Pancreas (tissue), 10 donors: ENCODE measurements at regions not wholly inside any gene's neighbourhood (a gene's known extent, or its start where the extent isn't known, plus 50 kb on each side); places are given as distances from the start of the nearest gene placed in this dataset.
A peak's percentile ranks its signal among the peaks of the same experiment; 100 is the strongest.

Experiments used
- ATAC-seq, 4 donors: fragments of 200-7000 bp; cut with Tn5 transposase; one replicate each; pipeline versions ENCODE4 v1.8.0 to v1.9.1; 2020; ENCODE audit warnings: mild to moderate bottlenecking in 4 of 4, moderate library complexity in 4 of 4
- DNase-seq, 6 donors: peaks; one replicate each; pipeline ENCODE4 v3.0.0-alpha.2; 2020
- FAIRE-seq: peaks from 2 replicates; lab custom pipeline; 2012; peaks lifted over from hg19 to GRCh38; lab: Jason Lieb, UNC
- H3K27ac ChIP-seq, 4 donors: fragments of 200-600 bp; sonication (generic); 1 replicate in 3 of 4; 2 replicates in 1 of 4; pipeline versions ENCODE4 v1.5.0 to v1.8.0; 2020
- H3K27me3 ChIP-seq, 4 donors: fragments of 200-600 bp; one replicate each; pipeline ENCODE4 v1.8.0; 2021
- H3K36me3 ChIP-seq, 3 donors: fragments of 200-600 bp; sonication (generic) in 1 of 3; one replicate each; pipeline versions ENCODE4 v1.5.0 to v1.8.0; 2020 to 2021
- H3K4me1 ChIP-seq, 3 donors: fragments of 200-600 bp; one replicate each; pipeline ENCODE4 v1.8.0; 2021
- H3K4me3 ChIP-seq, 4 donors: fragments of 200-600 bp; sonication (generic) in 2 of 4; one replicate each; pipeline versions ENCODE4 v1.5.0 to v1.8.0; 2020 to 2021
- H3K9me3 ChIP-seq, 4 donors: fragments of 200-600 bp; one replicate each; pipeline ENCODE4 v1.8.0; 2021
- CTCF ChIP-seq, 4 donors: fragments of 200-600 bp; sonication (generic) in 3 of 4; IDR thresholded peaks; one replicate each; pipeline versions ENCODE4 v1.5.0 to v1.8.0; 2021; ENCODE audit warnings: antibody characterized with exemption in 4 of 4
- WGBS, 2 donors: extraction: QIAGEN DNeasy Blood & Tissue Kit; methylation state at CpG; one replicate each; pipeline ENCODE4 v1.1.7; 2013; 5-methylcytosine and 5-hydroxymethylcytosine counted together
- intact Hi-C, 3 donors: fragments of 100-400 bp; cut with DNase I; formaldehyde crosslinking; loops; one replicate each; pipeline versions ENCODE4 v1.11.1 to v1.14.2; 2022
- donor health status: healthy with polysubstance abuse.
- donor health status: DM: no; HTN: no; CAD: no; lungs with moderate emphysema.
- donor health status: DM: no; HTN: no; CAD: no.
- donor health status: control.
- donor health status: control.
- donor health status: Bipolar disorder and iron deficiency.
- donor health status: DM: yes; HTN: yes; CAD: no.
- donor health status: DM: no; HTN: no; CAD: no.
- donor health status: DM: no; HTN: no; CAD: no.
- donor health status: DM: yes; HTN: yes; CAD: no.

GRCh38 chr22:49540084-49540912, 287.4 kb downstream of the BRD1 start:
- DNase-seq (peak in 2 of 6 donors; percentile 9 to 17), ATAC-seq (no peak), FAIRE-seq (no peak)
- H3K27me3 ChIP-seq: peaks cover 0 to 3% (median 0%) of the 10 kb centered on the region in 4 donors
- no peak for TF ChIP-seq CTCF (IDR thresholded peaks at IDR 0.05)
- no peaks in the 10 kb centered on the region for H3K4me1 ChIP-seq
- H3K9me3 ChIP-seq: no peaks in the 10 kb centered on the region
- intact Hi-C loops: no loop called here
- no peak overlapping the region for H3K27ac ChIP-seq
- H3K36me3 ChIP-seq: no peaks in the 10 kb centered on the region
- WGBS, 2 donors: 65 to 77% methylated on average over 23 of the region's 23 CpGs
- H3K4me3 ChIP-seq: no peak overlapping the region

- Histone ChIP-seq H3K9me3 (no peaks in the 10 kb centered on the region), H3K4me3 (no peak overlapping the region), H3K36me3 (no peaks in the 10 kb centered on the region), H3K27me3 (peaks cover 0 to 4% (median 0%) of the 10 kb centered on the region in 4 donors), H3K27ac (no peak overlapping the region), H3K4me1 (no peaks in the 10 kb centered on the region)
- intact Hi-C loops: loop anchor here in 1 of 3 donors (10.0 kb wide), 1 partner anchor 87 kb away; no protein-coding TSS in a partner anchor
- no peak for TF ChIP-seq CTCF (IDR thresholded peaks at IDR 0.05)
- FAIRE-seq (no peak), ATAC-seq (no peak), DNase-seq (no peak)
- WGBS, 2 donors: 59 to 72% methylated on average over 6 of the region's 6 CpGs
Observed at GRCh38 chr22:49538006-49538405, 289.7 kb downstream of the BRD1 start.

GRCh38 chr22:49536571-49537131, 291.0 kb downstream of the BRD1 start:
- DNase-seq (no peak), ATAC-seq (no peak), FAIRE-seq (no peak)
- Histone ChIP-seq H3K27ac (no peak overlapping the region), H3K9me3 (no peaks in the 10 kb centered on the region), H3K27me3 (peaks cover 0 to 4% (median 0%) of the 10 kb centered on the region in 4 donors), H3K4me1 (no peaks in the 10 kb centered on the region), H3K4me3 (no peak overlapping the region), H3K36me3 (no peaks in the 10 kb centered on the region)
- 36 to 46% methylated on average over 17 of the region's 17 CpGs for WGBS, 2 donors
- intact Hi-C loops: loop anchor here in 1 of 3 donors (10.0 kb wide), 1 partner anchor 88 kb away; no protein-coding TSS in a partner anchor
- TF ChIP-seq CTCF (IDR thresholded peaks at IDR 0.05): no peak

GRCh38 chr22:49535527-49536125, 292.0 kb downstream of the BRD1 start:
- no peaks in the 10 kb centered on the region for H3K36me3 ChIP-seq
- intact Hi-C loops: loop anchor here in 1 of 3 donors (10.0 kb wide), 1 partner anchor 89 kb away; no protein-coding TSS in a partner anchor
- TF ChIP-seq CTCF (IDR thresholded peaks at IDR 0.05): no peak
- ATAC-seq (no peak), FAIRE-seq (no peak), DNase-seq (no peak)
- H3K4me1 ChIP-seq: no peaks in the 10 kb centered on the region
- no peak overlapping the region for H3K27ac ChIP-seq
- H3K9me3 ChIP-seq: no peaks in the 10 kb centered on the region
- 54 to 79% methylated on average over 16 of the region's 16 CpGs for WGBS, 2 donors
- H3K27me3 ChIP-seq: peaks cover 0 to 4% (median 0%) of the 10 kb centered on the region in 4 donors
- H3K4me3 ChIP-seq: no peak overlapping the region
